SK-N-MC (cell line): ENCODE measurements at regions not wholly inside any gene's neighbourhood (a gene's known extent, or its start where the extent isn't known, plus 50 kb on each side); places are given as distances from the start of the nearest gene placed in this dataset.

ENCODE experiments used
- DNase-seq: peaks from one replicate; pipeline ENCODE4 v3.0.0-alpha.2; 2011; ENCODE audit warnings: low read depth, low spot score
- H3K27ac ChIP-seq: fragments of 200-600 bp; sonication (generic); 2 replicates; pipeline ENCODE4 v1.5.1; 2016; ENCODE audit warnings: mixed run types
- H3K36me3 ChIP-seq: fragments of 200-600 bp; sonication (generic); 2 replicates; pipeline ENCODE4 v1.6.1; 2017; ENCODE audit warnings: antibody characterized with exemption, low read length, mixed read lengths; ENCODE audit not compliant: insufficient read depth
- H3K4me3 ChIP-seq: fragments of 200-600 bp; sonication (generic); 2 replicates; pipeline ENCODE4 v1.5.1; 2016
- H3K9ac ChIP-seq: fragments of 200-600 bp; sonication (generic); 2 replicates; pipeline ENCODE4 v1.8.0; 2017; ENCODE audit warnings: mixed run types, mixed read lengths; ENCODE audit not compliant: insufficient read length
- H3K9me3 ChIP-seq: fragments of 200-600 bp; sonication (generic); 2 replicates; pipeline ENCODE4 v1.6.1; 2017; ENCODE audit warnings: low read depth, mild to moderate bottlenecking, antibody characterized with exemption, low read length, moderate library complexity, mixed read lengths
- EZH2 ChIP-seq: fragments of 200-600 bp; sonication (generic); IDR thresholded peaks from one replicate; pipeline ENCODE4 v1.6.1; 2017; ENCODE audit warnings: antibody characterized with exemption
- FOXP2 ChIP-seq: optimal IDR thresholded peaks from 2 replicates; pipeline ENCODE3; 2011; ENCODE audit warnings: mild to moderate bottlenecking, moderate library complexity; ENCODE audit not compliant: insufficient read depth; ENCODE audit errors: extremely low read length, control extremely low read depth
- POLR2AphosphoS5 ChIP-seq: IDR thresholded peaks from 2 replicates; pipeline ENCODE4 v1.6.1; 2012; ENCODE audit warnings: mild to moderate bottlenecking, low read depth, low read length, borderline replicate concordance

DNA sequence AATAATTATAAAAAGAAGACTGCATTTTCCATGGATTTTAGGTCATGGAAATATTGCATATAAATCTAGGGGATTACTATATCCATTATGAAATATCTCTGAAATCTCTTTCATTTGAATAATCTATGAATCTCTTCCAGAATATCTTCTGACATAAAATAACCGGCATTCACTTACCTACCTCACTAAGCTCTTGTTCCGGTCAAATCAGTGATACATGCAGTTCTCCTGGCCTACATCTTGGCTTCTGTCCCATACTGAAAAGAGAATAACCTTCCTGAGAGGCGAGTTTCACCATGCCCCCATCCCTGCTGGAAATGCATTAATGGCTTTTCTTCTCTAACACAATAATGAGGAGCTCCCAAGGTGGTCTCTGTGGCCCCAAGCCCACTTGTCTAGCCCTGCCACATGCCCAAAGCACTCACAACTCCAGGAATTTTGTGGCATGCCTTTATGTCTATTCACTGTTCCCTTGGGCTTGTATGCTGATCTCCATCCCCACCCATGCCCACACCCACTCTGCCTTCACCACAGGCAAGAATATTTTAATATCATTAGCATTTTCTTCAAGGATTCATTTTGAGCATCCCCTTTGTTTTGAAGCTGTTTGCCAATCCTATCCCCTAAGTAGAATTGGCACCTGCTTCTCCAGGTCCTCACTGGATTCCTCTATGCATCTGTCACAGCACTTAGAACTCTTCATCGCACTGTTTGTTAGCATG is 401.6 kb downstream of the COG6 start:
- H3K9me3 ChIP-seq, result no peaks in the 10 kb centered on the region
- H3K36me3 ChIP-seq, result no peaks in the 10 kb centered on the region
- H3K27ac ChIP-seq, result no peak overlapping the region
- no peak overlapping the region for H3K4me3 ChIP-seq
- no peak for DNase-seq
- no peak for TF ChIP-seq POLR2AphosphoS5
- no peak for TF ChIP-seq FOXP2
- H3K9ac ChIP-seq, result no peak overlapping the region

- Histone ChIP-seq H3K9ac (no peak overlapping the region), H3K9me3 (no peaks in the 10 kb centered on the region), H3K4me3 (no peak overlapping the region), H3K27ac (no peak overlapping the region), H3K36me3 (no peaks in the 10 kb centered on the region)
- DNase-seq, result no peak
- TF ChIP-seq EZH2 (no peak), FOXP2 (no peak), POLR2AphosphoS5 (no peak)
Measured at GRCh38 chr13:40058757-40059236, 403.3 kb downstream of the COG6 start.

DNA sequence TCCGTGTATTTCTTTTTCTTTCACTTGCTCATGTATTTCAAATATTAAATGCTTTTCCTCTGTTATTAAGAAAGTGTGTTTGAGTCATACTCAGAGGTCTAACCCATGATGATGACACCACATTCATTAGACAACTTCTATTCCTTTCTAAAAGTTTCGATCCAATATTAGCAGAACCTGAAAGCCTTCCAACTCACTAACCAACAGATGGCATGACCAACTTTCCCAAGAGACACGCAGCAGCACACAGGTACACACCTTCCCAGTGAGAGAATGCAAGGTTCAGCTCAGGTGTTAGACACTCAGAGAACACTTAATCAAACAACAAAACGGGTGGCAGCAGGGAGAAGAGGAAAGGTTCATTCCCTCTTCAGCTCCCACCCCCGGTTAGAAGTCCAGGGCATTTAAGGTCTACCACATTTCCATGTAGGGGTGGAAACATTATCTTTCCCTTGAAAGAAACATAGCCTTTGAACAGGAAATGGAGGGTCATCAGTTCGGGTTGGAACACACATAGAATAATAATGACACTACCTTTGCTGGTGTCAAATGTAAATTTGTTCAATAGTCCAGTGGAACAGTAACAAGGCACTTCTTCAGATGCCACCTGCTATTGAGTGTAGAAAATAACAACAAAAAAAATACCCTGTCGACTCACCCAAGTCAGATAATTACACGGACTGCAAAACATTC is 404.2 kb downstream of the COG6 start:
- no peak for TF ChIP-seq POLR2AphosphoS5
- no peak for TF ChIP-seq EZH2
- TF ChIP-seq FOXP2, result no peak
- H3K36me3 ChIP-seq, result no peaks in the 10 kb centered on the region
- H3K27ac ChIP-seq, result no peak overlapping the region
- no peak overlapping the region for H3K9ac ChIP-seq
- peak overlapping the region; percentile 39 for H3K4me3 ChIP-seq
- no peak for DNase-seq
- no peaks in the 10 kb centered on the region for H3K9me3 ChIP-seq

GRCh38 chr13:40060296-40061007 is 405.0 kb downstream of the COG6 start:
- peak; percentile 44 for DNase-seq

DNA sequence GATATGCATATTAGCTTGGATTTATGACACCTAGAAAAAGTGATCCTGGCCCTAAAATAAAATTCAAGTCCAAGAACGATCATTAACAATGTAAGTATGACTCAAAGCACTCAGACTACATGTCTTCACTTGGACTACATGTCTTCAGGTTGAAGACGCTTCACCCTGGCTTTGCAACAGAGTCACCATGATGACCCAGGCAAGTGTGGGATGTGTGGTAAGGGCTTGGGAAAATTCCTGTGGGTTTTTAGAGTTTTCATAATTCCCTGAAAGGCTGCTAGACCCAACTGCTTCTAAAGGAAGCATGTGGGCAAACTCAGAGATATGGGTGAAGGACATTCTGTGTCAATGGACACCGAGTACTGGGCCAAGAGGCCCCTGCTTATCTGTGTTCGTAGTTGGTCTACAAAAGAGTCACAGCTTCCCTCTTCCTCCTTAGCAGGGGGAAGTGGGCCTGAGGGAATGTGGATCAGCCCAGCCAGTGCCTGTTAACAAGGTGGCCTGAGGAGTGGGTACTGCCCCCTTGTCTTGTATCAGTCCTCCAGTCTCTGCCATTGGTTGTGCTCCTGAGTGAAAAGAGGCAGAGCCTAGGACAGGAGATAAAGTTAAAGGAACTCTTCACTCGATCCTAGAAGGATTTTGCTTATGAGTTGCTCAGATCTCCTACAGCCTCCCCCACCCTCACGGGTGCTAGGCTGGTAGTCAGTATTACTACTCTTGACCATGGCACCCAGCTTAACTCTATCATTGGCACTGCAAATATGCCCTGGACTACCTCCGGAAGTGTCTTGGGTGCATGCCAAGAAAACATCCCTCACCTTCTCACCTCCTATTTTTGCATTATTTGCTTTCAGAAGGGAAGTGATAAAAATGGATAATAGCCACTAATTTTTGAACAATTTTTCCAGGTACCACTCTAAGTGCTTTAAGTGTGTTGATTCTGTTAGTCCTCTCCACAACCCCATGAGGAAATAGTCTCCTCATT is 406.3 kb downstream of the COG6 start:
- Histone ChIP-seq H3K4me3 (no peak overlapping the region), H3K36me3 (no peaks in the 10 kb centered on the region), H3K9ac (no peak overlapping the region), H3K9me3 (no peaks in the 10 kb centered on the region), H3K27ac (no peak overlapping the region)
- TF ChIP-seq EZH2 (no peak), FOXP2 (no peak), POLR2AphosphoS5 (no peak)
- no peak for DNase-seq

More at GRCh38 chr13:40060296-40061007, 405.0 kb downstream of the COG6 start:
- Histone ChIP-seq H3K4me3 (peak overlapping the region; percentile 39), H3K9me3 (no peaks in the 10 kb centered on the region), H3K36me3 (no peaks in the 10 kb centered on the region), H3K27ac (no peak overlapping the region), H3K9ac (no peak overlapping the region)
- TF ChIP-seq POLR2AphosphoS5 (no peak), FOXP2 (no peak), EZH2 (no peak)

DNA sequence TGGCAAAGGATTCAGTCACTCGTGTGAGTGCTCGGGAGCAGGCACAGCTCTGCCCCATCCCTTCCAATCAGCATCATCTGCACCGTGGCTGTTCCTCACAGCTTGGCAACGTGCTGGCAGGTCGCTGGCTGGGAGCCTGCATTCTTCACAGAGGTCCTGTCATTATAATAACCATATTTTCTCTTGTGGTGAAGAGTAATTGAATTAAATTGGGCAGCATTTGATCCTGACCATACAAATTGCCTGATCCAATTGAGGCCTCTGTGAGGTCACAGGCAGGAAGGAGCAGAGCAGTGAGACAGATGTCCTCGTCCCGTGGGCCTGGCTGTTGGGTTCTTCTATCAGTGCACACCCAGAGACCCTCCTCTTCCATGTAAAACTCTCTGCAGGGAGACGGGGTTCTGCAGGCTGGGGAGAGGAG is 407.8 kb downstream of the COG6 start:
- Histone ChIP-seq H3K9me3 (no peaks in the 10 kb centered on the region), H3K9ac (no peak overlapping the region), H3K27ac (no peak overlapping the region), H3K36me3 (no peaks in the 10 kb centered on the region), H3K4me3 (no peak overlapping the region)
- TF ChIP-seq EZH2 (no peak), FOXP2 (no peak), POLR2AphosphoS5 (no peak)
- no peak for DNase-seq

DNA sequence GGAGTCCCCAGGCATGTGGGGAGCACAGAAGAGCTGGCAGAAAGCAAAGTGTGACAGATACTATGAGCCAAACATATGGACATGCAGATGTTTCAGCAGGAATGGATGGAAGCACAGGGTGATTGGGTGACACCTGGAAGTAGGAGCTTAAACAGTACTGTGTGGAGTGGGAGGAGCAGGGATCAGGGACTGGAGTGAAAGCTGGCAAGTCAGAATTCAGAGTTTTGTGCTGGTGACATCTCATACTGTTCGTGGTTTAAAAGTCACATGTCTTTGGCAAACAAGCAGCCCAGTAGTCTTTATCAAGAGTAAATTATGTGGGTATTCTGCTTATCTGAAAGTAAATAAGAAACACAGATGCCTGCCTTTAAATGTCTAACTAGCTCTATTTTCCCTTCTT is 408.2 kb downstream of the COG6 start:
- H3K9me3 ChIP-seq, result no peaks in the 10 kb centered on the region
- no peak overlapping the region for H3K9ac ChIP-seq
- DNase-seq, result no peak
- no peak overlapping the region for H3K27ac ChIP-seq
- no peak overlapping the region for H3K4me3 ChIP-seq
- no peaks in the 10 kb centered on the region for H3K36me3 ChIP-seq
- no peak for TF ChIP-seq POLR2AphosphoS5
- TF ChIP-seq FOXP2, result no peak
- TF ChIP-seq EZH2, result no peak
